ENCODE measurements at regions not wholly inside any gene's neighbourhood (a gene's known extent, or its start where the extent isn't known, plus 50 kb on each side); places are given as distances from the start of the nearest gene placed in this dataset.

DNA sequence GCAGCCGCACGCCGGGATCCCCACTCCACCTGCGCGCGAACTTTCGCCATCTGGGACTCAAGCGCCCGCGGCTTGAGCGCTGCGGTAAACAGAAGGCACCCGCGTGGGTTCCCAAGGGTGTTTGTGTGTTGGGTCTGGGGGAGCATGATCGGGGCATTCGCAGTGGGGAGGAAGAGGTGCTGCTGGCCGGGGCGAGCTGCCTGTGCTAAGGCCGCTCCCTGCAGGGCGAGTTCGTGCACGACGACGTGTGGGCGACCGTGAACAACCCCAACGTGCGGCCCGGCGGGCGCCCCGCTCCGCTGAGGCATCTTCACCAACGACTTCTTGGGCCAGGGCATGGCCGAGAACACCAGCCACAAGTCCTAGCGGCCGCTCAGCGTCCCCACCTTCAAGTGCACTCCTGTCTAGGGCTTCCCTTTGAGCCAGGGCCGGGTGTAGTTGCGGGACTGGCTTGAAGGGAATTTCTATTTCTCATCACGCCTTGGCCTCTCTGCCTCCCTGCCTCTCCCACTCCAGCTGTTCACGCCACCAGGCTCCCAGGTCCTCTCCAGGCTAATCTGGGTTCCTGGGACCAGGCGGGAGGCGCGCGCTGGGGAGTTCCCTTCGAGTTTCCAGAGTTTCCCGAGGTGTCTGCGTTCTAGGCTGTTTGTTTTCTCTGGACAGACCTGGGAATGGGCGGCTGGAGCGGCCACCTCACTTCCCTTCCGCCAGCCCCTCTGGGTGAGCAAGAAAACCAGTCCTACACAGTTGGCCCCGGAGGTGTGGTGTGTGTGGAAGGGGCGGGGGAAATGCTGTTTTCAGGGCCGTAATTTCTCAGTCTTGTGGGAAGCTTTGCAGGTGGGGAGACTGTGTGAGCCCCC is 417.8 kb upstream of the TMTC1 start:
- no peak for TF ChIP-seq POLR2A (IDR thresholded peaks at IDR 0.05)
- TF ChIP-seq, protein P1, sequence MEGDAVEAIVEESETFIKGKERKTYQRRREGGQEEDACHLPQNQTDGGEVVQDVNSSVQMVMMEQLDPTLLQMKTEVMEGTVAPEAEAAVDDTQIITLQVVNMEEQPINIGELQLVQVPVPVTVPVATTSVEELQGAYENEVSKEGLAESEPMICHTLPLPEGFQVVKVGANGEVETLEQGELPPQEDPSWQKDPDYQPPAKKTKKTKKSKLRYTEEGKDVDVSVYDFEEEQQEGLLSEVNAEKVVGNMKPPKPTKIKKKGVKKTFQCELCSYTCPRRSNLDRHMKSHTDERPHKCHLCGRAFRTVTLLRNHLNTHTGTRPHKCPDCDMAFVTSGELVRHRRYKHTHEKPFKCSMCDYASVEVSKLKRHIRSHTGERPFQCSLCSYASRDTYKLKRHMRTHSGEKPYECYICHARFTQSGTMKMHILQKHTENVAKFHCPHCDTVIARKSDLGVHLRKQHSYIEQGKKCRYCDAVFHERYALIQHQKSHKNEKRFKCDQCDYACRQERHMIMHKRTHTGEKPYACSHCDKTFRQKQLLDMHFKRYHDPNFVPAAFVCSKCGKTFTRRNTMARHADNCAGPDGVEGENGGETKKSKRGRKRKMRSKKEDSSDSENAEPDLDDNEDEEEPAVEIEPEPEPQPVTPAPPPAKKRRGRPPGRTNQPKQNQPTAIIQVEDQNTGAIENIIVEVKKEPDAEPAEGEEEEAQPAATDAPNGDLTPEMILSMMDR (IDR thresholded peaks at IDR 0.05), result no peak
